Fibroblast of lung (primary cell): ENCODE measurements at regions not wholly inside any gene's neighbourhood (a gene's known extent, or its start where the extent isn't known, plus 50 kb on each side); places are given as distances from the start of the nearest gene placed in this dataset.

Source experiments
- CTCF ChIP-seq, 2 donors: IDR thresholded peaks in 1 of 2; conservative IDR thresholded peaks in 1 of 2; 1 replicate in 1 of 2; 2 replicates in 1 of 2; pipeline ENCODE4 v1.5.1; 2011 to 2012; ENCODE audit warnings: low read length in 2 of 2, control low read depth in 1 of 2, inconsistent platforms in 1 of 2, low read depth in 1 of 2, mild to moderate bottlenecking in 1 of 2
- EZH2 ChIP-seq: IDR thresholded peaks from 2 replicates; pipeline ENCODE4 v1.5.1; 2012; ENCODE audit warnings: low read length, control low read depth, mild to moderate bottlenecking; ENCODE audit errors: missing control alignments

- TF ChIP-seq CTCF (conservative IDR thresholded peaks at IDR 0.05 in 1 of 2, IDR thresholded peaks at IDR 0.05 in 1 of 2; ENCODE audit: low read depth in 1 of 2, low read length in 2 of 2): no peak
- TF ChIP-seq EZH2: no peak
These were observed 507.8 kb upstream of the CNTN5 start for GRCh38 chr11:98512938-98513337.
